GM18511 (cell line): ENCODE measurements at regions not wholly inside any gene's neighbourhood (a gene's known extent, or its start where the extent isn't known, plus 50 kb on each side); places are given as distances from the start of the nearest gene placed in this dataset.
"Not testable (repeated sequence)": the region's sequence is repeated elsewhere in the genome, so short reads cannot be mapped to it uniquely, and the experiment has no call there.

Source experiments
- ATAC-seq: cut with Tn5 transposase; IDR thresholded peaks from one replicate; pipeline ENCODE4 v1.9.1; 2021; ENCODE audit warnings: mild to moderate bottlenecking, moderate library complexity; ENCODE audit not compliant: unreplicated experiment

DNA sequence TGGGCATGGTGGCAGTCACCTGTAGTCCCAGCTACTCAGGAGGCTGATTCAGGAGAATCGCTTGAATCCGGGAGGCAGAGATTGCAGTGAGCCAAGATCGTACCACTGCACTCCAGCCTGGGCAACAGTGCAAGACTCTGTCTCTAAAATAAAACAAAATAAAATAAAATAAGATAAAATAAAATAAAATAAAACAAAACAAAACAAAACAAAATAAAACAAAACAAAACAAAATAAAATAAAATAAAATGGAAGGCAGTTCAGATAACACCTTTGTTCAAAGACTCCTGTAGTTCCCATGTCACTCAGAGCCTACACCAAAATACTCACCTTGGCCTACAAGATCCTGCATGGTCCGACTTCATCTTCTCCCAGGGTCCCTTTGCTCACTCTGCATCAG is 61.3 kb downstream of the SYF2 start:
- not testable (repeated sequence) for ATAC-seq

GRCh38 chr1:25170439-25170838 is 61.9 kb downstream of the SYF2 start:
- ATAC-seq, result no peak

DNA sequence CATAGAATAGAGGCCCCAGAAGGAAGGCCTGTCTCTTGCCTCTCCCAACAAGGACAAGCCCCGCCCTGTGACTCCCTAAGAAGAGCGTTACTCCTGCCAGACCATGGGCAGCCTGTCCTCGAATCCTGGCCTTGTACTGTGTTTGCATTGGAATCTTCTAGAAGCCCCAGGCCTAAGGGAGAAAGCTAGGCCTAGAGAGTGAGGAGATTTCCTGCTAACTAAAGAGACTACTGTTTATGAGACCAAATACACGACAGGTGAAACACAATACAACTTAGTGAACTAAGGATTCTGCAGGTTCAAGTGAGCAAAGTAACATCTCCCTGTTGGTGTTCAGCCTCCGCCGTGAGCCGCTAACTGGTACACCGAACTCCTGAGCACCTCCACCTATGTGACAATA is 62.7 kb downstream of the SYF2 start:
- ATAC-seq, result no peak

GRCh38 chr1:25169168-25169567 is 63.1 kb downstream of the SYF2 start:
- no peak for ATAC-seq

- ATAC-seq, result no peak
Observed at GRCh38 chr1:25168193-25169071, 63.9 kb downstream of the SYF2 start.

DNA sequence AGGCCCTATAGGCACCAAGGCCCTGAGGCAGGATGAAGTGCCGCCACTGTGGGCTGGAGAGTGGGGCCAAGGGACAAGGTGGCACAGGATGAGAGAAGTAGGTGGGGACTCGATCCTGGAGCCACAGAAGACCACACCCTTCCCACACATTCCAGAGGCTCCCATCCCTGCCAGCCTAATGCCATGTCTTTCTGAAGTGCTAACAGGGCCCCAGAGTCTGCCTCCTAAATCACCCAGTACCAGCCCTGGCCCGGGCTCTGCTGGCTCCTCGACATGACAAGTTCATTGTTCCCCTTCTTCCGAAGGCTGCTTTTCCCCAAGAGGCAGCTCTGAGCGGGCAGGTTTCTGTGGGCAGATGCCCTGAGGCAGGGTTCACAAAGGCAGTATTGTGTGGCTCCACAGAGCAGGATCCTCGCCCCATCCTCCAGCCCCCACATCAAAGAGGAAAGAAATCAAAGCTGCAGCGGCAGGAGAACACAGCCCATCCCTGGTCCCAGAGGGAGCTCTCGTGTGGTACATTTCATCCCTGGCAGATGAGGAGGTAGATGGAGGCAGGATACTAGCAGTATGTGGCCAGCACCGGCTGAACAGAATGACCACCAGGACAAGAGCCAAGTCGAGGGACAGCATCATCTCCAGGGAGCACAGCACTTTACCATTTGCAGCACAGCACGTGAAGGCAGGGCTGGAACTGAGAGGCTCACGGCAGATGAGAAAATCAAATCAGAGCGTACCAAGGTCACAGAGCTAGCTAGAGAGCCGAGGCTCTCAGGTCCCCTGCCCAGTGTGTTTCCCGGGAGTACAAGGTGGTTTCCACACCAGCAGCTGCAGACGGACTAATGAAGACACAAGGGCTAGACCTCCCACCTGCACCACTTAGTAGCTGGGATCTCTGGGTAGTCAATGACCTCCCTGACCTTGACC is 64.8 kb downstream of the SYF2 start:
- ATAC-seq, result no peak

DNA sequence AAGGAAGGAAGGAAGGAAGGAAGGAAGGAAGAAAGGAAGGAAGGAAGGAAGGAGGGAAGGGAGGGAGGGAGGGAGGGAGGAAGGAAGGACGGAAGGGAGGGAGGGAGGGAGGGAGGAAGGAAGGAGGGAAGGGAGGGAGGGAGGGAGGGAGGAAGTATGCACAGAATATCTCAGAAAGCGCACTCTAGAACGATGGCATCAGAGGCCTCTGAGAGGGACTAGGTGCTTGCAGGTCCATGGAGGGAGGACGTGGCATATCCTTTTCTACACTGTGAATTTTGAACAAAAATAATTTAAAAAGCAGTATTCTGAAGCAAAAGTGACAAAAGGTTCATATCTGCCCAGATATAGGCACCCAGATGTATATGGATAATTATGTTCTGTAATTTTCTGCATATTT is 65.5 kb downstream of the SYF2 start:
- no peak for ATAC-seq

DNA sequence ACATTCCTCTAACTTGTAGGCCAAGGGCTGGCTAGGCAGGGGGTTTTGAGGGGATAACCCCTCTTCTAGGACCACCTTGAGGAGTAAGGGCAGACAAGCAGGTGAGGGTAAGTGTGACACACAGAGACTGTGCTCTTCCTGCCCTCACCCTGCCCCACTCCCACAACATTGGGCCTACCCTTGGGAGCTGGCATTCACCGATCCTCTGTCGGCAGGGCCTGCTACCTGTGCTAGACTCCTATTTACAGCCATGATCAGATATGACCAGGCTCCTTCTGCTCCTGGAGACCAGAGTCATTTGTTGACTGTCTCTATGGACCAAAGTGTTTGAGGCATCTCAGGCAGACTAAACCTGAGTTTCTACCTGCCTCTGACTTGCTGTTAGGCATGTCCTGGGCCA is 68.3 kb downstream of the SYF2 start:
- no peak for ATAC-seq

DNA sequence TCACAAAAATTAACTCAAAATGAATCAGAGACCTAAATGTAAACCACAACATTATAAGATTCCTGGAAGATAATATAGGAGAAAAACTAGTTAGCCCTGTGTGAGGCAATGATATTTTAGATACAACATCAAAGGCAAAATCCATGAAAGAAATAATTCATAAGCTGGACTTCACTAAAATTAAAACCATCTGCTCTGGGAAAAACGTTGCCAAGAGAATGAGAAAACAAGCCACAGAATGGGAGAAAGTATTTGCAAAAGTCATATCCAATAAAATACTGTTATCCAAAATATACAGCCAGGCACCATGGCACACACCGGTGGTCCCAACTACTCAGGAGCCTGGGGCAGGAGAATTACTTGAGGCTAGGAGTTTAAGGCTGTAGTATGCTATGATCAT is 70.3 kb downstream of the SYF2 start:
- ATAC-seq, result no peak

DNA sequence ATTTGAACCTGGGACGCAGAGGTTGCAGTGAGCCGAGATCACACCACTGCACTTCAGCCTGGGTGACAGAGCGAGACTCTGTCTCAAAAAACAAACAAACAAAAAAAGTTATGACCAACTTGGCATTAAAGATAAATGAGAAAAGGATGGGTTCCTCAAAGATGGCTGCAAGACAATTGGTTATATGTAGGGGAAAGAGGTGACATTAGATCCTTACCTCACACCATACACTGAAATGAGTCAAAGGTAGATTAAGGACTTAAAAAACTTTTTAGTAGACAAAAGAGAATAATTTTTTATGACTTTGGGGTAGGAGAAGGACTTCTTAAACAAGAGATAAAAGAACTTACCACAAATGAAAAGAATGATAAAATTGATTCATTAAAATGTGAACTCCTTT is 74.5 kb downstream of the SYF2 start:
- no peak for ATAC-seq

- no peak for ATAC-seq
Observed at GRCh38 chr1:25150985-25151495, 81.3 kb downstream of the SYF2 start.

- ATAC-seq, result no peak
Observed at GRCh38 chr1:25148673-25149300, 83.5 kb downstream of the SYF2 start.

GRCh38 chr1:25146451-25146855 is 85.8 kb downstream of the SYF2 start:
- ATAC-seq, result no peak

- ATAC-seq, result no peak
Observed at GRCh38 chr1:25145775-25146393, 86.4 kb downstream of the SYF2 start.

GRCh38 chr1:25140073-25140797 is 92.1 kb downstream of the SYF2 start:
- ATAC-seq, result peak; percentile 88

- no peak for ATAC-seq
Observed at GRCh38 chr1:25137521-25138395, 94.5 kb downstream of the SYF2 start.

GRCh38 chr1:25137106-25137505 is 95.2 kb downstream of the SYF2 start:
- ATAC-seq, result no peak

DNA sequence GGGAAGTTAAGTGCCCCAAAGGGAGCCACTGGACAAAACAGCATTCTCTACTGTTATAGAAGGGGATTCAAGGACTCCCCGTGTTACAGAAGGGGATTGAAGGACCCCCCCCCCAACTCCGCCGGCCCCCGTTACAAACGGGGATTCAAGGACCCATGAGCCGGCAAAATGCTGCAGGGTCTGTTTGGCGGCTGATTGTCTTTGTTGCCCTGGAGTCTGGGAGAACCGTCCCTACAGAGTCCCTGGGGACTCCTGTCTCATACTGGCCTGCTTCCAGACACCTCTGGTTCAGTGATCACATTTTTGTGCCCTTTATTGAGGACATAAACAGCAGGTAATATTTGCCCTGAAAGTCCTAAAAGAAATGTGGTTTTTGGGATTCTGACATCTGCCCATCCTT is 96.4 kb downstream of the SYF2 start:
- ATAC-seq, result no peak

GRCh38 chr1:25134801-25135461 is 97.4 kb downstream of the SYF2 start:
- no peak for ATAC-seq
